ENCODE measurements at regions not wholly inside any gene's neighbourhood (a gene's known extent, or its start where the extent isn't known, plus 50 kb on each side); places are given as distances from the start of the nearest gene placed in this dataset.

- DNase-seq (ENCODE audit: low spot score): no peak
Measured at GRCh38 chr18:45228796-45229388, 386.4 kb upstream of the SLC14A2 start.

DNA sequence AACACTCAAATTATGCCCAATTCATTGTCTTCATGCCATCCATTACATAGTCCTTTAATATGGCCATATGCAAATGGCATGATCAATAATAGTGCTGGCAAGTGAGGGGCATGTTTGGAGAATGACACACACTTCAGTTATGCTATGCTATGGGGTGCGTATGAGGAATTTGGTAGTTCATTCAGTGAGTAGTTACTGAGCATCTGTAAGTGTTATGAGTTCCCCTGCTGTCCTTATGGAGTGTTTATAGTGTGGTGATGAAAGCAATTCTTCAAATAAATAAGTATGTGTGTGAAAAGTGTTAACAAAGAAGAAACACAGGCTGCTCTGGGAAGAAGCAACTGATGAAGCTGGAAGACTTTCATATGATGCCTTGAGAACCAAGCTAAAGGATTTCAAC lies 383.7 kb upstream of the SLC14A2 start:
- DNase-seq (ENCODE audit: low spot score): no peak

- DNase-seq (ENCODE audit: low spot score): no peak
Measured at GRCh38 chr18:45232061-45232460, 383.2 kb upstream of the SLC14A2 start.

DNA sequence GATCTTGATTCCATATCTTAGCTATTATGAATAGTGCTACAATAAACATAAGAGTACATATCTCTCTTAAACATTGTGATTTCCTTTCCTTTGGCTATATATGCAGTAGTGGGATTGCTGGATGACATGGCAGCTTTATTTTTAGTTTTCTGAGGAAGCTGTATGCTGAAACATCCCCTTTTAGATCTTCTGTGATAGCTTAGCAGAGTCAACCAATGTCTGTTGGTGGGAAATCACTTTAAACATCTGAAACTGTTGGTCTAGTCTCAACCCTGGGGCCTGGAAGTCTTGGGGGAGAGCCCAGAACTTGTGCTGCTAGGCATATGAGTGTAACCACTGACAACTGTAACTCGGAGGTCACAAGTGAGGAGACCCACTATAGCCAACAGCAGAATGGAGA lies 378.6 kb upstream of the SLC14A2 start:
- no peak for DNase-seq (ENCODE audit: low spot score)

DNA sequence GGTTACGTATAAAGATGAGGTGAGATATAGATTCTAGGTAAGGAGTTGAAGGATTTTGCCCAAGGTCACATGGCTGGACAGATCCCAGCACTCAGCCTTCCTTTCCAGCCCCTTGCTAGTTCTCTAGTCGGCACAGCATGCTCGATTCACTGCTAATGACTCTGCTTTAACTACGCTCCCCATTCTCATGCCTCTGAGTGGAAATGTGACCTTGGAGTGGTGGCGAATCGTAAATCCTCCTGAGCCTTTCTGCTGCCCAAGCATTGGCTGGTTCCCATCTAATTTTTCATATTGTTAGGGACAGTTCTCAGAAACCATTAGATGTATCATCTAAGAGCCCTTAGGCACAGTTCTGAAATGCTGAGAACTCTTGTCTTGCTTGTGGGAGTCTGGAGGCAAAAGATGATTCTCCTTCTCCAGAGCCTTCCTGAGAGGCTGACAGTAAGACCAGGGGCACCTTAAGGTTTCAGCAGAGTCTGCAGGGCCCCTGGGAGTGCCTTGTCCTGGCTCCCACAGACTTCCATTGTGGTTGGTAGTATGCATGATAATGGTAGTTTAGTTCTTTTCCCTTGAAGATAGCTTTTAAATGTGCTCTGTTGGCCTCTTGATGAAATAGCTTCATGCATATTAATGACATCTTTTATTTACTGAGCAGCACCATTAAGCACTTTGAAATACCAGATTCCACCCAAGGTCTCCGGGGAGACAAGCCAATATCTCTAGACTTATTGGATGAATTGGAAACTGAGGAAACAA lies 377.8 kb upstream of the SLC14A2 start:
- DNase-seq (ENCODE audit: low spot score): no peak

GRCh38 chr18:45241271-45241670 lies 374.0 kb upstream of the SLC14A2 start:
- DNase-seq (ENCODE audit: low spot score): no peak

DNA sequence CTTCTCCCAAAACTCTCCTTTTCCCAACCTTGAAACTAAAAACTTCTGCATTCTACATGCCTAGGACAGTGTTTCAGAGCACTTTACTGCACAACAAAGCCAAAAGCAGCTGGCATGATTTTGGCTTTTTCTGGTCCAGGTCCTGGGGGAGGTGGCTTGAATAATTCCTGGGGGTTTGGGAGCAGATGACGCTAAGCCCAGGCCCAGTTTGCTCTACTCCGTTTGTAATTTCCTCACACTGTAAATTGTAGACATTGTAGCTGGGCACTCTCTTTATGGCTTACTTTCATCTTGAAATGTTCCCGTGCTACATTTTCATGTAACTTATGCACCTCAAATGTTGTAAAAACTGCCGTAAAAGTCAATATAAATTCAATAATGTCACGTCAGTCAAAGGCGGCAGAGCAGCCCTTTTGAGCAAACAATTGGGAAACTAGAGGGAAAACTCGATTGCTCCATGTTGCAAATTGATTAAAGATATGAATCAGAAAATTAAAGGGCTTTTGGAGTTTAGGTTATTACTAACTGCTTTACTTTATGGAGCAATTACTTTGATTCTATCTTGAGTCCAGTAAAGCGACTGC lies 373.2 kb upstream of the SLC14A2 start:
- DNase-seq (ENCODE audit: low spot score): no peak

- DNase-seq (ENCODE audit: low spot score): no peak
Measured at GRCh38 chr18:45243340-45244110, 371.8 kb upstream of the SLC14A2 start.

DNA sequence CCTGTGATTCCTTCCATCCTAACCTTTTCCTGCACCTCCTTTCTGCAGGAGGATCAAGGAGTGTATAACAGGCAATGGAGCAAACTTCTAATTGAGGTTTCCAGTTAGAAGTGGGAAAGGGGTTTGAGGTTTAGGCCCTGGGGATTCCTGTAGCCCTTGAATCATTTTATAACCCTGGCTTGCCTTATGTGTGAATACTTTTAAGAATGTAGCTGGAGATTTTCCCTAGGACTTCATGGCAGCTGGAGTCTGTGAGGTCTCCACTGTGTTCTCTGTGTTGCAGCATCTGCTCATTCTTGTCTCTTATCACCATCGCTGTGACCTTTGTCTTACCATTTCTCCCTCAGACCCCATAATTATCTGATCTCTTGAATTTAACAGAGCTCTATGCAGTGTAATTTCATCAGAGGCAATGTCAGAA lies 370.2 kb upstream of the SLC14A2 start:
- no peak for DNase-seq (ENCODE audit: low spot score)

DNA sequence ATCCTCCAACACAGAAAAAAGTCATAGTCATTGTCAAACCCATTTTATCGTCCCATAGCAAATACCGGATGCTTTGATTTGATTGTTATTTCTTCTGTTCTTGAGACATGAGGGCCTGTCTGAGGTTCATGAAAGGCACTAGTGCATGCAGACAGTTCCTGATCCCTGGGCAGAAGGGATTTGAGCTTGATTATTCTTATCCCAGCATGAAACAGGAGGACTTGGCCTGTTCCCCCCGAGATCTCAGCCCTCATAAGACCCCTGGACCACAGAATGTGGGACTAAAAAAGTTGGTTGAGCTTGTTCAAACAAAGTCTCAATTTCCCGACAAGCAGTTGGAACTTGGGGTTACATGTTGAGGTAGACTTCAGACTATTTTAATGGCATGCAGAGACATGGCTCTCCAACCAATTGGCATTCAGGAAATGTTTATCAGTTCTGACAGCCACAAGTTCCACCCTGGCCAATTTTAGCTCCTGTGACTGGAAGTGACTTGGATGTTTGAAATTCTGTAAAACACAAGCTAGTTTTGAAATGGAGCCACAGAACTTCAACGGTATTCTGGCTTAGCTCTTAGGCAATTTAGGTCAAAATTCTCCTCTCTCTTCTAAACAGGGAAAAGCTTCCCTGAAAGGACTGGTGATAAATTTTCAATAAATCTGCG lies 366.9 kb upstream of the SLC14A2 start:
- no peak for DNase-seq (ENCODE audit: low spot score)

DNA sequence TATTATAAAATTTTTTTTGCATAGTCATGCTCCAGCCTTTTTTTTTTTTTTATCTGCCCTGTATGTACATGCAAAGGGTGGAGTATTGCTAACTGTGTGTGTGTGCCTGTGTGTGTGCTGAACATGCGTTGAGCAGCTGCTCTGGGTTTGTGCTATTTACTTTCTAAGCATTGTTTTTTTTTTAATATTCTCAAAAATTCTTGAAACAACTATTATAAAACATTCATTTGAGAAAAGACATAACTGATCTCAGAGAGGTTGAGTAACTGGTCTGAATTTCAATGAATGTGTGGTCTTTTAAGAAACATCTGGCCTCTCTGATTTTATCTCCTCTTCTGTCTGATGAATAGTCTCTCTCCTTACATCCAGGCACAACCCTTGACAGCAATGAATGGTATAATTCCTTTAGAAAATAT lies 366.0 kb upstream of the SLC14A2 start:
- DNase-seq (ENCODE audit: low spot score): no peak

GRCh38 chr18:45250479-45250878 lies 364.8 kb upstream of the SLC14A2 start:
- DNase-seq (ENCODE audit: low spot score): no peak

GRCh38 chr18:45251236-45251635 lies 364.0 kb upstream of the SLC14A2 start:
- no peak for DNase-seq (ENCODE audit: low spot score)

GRCh38 chr18:45252474-45252873 lies 362.8 kb upstream of the SLC14A2 start:
- no peak for DNase-seq (ENCODE audit: low spot score)

GRCh38 chr18:45253056-45253565 lies 362.2 kb upstream of the SLC14A2 start:
- no peak for DNase-seq (ENCODE audit: low spot score)

DNA sequence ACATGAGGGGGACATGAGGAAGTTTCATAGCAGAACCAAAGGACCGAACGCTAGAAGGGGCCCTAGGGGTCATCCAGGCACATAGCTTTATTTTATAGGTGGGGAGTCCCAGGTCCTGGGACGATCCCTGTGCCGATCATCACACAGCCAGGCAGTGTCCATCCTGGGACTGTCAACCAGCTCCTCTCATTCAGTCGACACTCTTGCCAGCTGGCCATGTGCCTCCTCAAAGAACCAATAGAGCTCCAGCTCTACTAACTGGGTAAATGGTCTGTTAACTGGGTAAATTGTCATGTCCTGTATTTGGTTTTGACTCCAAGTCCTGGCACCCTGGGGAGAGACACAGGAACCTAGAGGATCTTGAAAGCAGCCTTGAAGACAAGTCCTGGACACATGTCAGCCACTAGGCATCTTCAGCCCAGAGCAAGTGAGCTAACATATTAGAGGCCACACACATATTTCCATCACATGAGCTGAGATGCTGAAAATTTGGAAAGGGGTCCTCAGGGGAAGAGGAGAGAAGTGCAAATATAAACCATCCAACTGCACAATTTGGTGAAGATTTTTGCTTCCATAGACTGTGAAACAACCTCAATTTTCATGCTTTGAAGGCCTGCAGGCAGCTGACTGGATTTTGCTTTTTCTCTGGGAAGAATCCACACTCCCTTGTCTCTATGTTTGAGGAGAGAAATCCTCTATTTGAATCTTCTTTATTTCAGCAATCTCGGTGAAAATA lies 361.1 kb upstream of the SLC14A2 start:
- no peak for DNase-seq (ENCODE audit: low spot score)

GRCh38 chr18:45254709-45255082 lies 360.6 kb upstream of the SLC14A2 start:
- no peak for DNase-seq (ENCODE audit: low spot score)

DNA sequence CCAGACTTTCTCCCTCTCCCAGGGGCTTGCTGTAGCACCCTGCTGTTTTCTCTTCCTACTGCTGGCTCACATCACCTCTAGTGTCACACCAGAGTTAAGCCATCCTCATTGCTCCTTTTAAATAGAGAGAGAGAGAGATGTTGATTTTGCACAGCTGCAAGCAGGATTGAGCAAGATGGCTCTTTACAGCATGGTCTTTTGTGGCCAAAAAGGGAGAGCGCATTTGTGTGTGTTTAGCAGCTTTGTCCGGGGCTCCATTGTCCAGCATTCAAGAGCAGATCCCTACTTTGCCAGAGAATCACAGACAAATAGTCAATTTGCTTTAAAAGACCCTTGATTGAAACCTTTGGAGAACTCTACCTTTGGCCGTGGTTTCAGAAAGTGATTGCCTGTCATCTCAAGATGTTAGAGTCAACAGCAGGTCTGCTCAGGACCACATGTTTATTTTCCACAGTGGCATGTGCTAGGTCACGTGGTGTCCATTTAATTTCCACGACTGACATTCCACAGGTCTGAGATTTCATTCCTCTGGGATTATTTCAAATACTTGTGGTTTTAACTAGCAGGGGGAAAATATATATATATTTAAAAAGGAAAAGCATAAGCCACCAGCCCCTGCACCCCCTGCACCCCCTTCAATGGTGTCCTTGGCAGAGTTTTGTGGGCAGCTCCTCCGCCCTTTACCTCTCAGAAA lies 359.9 kb upstream of the SLC14A2 start:
- DNase-seq (ENCODE audit: low spot score): no peak

GRCh38 chr18:45260125-45260524 lies 355.2 kb upstream of the SLC14A2 start:
- DNase-seq (ENCODE audit: low spot score): no peak

DNA sequence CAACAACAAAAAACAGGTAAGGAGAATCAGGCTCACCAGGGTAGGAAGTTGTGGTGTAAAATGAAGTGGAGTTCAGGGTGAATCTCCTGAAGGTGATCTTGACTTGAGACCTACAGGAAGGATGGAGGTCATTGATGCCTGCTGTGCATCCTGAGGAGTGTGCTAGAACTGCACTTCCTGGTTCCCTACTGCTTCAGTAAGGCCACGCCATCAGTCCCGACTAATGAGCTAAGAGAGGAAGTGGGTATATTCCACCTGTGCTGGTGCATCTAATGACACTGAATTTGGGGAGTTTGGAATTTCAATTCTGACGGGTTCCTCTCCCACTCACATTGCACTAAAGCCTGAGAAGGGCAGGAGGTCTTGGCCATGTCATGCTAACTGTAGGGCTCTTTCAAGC lies 349.3 kb upstream of the SLC14A2 start:
- DNase-seq (ENCODE audit: low spot score): no peak

GRCh38 chr18:45267622-45268021 lies 347.7 kb upstream of the SLC14A2 start:
- no peak for DNase-seq (ENCODE audit: low spot score)
